H9 (cell line): ENCODE measurements at regions not wholly inside any gene's neighbourhood (a gene's known extent, or its start where the extent isn't known, plus 50 kb on each side); places are given as distances from the start of the nearest gene placed in this dataset.

Experiments
- DNase-seq: peaks from one replicate; pipeline ENCODE4 v3.0.0-alpha.2; 2017
- H2AFZ ChIP-seq: one replicate; pipeline ENCODE4 v1.6.1; 2013; ENCODE audit warnings: mild to moderate bottlenecking, low read length, control low read depth, moderate library complexity
- H2AK5ac ChIP-seq: 2 replicates; pipeline ENCODE4 v1.6.1; 2013; ENCODE audit warnings: low read length, control low read depth, mixed read lengths; ENCODE audit not compliant: insufficient read length
- H2BK120ac ChIP-seq: one replicate; pipeline ENCODE4 v1.6.1; 2013; ENCODE audit warnings: low read depth, mild to moderate bottlenecking, low read length, control low read depth, inconsistent platforms; ENCODE audit not compliant: poor library complexity, severe bottlenecking
- H2BK12ac ChIP-seq: 2 replicates; pipeline ENCODE4 v1.6.1; 2013; ENCODE audit warnings: low read length, control low read depth, mixed read lengths, low read depth; ENCODE audit not compliant: insufficient read length
- H2BK15ac ChIP-seq: 2 replicates; pipeline ENCODE4 v1.6.1; 2013; ENCODE audit warnings: low read depth, low read length, control low read depth
- H2BK20ac ChIP-seq: one replicate; pipeline ENCODE4 v1.6.1; 2013; ENCODE audit warnings: low read depth, mild to moderate bottlenecking, low read length, control low read depth, inconsistent platforms; ENCODE audit not compliant: poor library complexity, severe bottlenecking
- H2BK5ac ChIP-seq: 2 replicates; pipeline ENCODE4 v1.6.1; 2013; ENCODE audit warnings: low read length, control low read depth, mixed read lengths; ENCODE audit not compliant: insufficient read length
- H3K14ac ChIP-seq: 2 replicates; pipeline ENCODE4 v1.6.1; 2013; ENCODE audit warnings: low read length, control low read depth; ENCODE audit not compliant: insufficient read depth
- H3K18ac ChIP-seq: 2 replicates; pipeline ENCODE4 v1.6.1; 2013; ENCODE audit warnings: low read depth, mild to moderate bottlenecking, mixed read lengths, low read length, control low read depth; ENCODE audit not compliant: insufficient read length
- H3K23ac ChIP-seq: 2 replicates; pipeline ENCODE4 v1.6.1; 2013; ENCODE audit warnings: low read length, control low read depth, mixed read lengths, low read depth; ENCODE audit not compliant: insufficient read length
- H3K23me2 ChIP-seq: 2 replicates; pipeline ENCODE4 v1.6.1; 2013; ENCODE audit warnings: low read depth, mild to moderate bottlenecking, mixed read lengths, low read length, control low read depth; ENCODE audit not compliant: insufficient read length, poor library complexity, severe bottlenecking
- H3K27ac ChIP-seq: 2 replicates; pipeline ENCODE4 v1.5.1; 2013; ENCODE audit warnings: low read length, control low read depth, mixed read lengths, low read depth; ENCODE audit not compliant: insufficient read length
- H3K27me3 ChIP-seq: 2 replicates; pipeline ENCODE4 v1.6.1; 2013; ENCODE audit warnings: low read length, control low read depth, inconsistent platforms; ENCODE audit not compliant: insufficient read depth
- H3K4ac ChIP-seq: 2 replicates; pipeline ENCODE4 v1.6.1; 2013; ENCODE audit warnings: low read depth, mild to moderate bottlenecking, control low read depth, inconsistent platforms, low read length, moderate library complexity
- H3K4me1 ChIP-seq: 2 replicates; pipeline ENCODE4 v1.6.1; 2013; ENCODE audit warnings: low read length, control low read depth, inconsistent platforms; ENCODE audit not compliant: insufficient read depth
- H3K4me2 ChIP-seq: 2 replicates; pipeline ENCODE4 v1.6.1; 2013; ENCODE audit warnings: low read length, control low read depth, mixed read lengths; ENCODE audit not compliant: insufficient read length, insufficient read depth
- H3K56ac ChIP-seq: 2 replicates; pipeline ENCODE4 v1.6.1; 2013; ENCODE audit warnings: low read depth, mild to moderate bottlenecking, mixed read lengths, low read length, control low read depth; ENCODE audit not compliant: insufficient read length
- H3K79me1 ChIP-seq: 2 replicates; pipeline ENCODE4 v1.6.1; 2013; ENCODE audit warnings: low read depth, mild to moderate bottlenecking, moderate library complexity, low read length, control low read depth, inconsistent platforms; ENCODE audit not compliant: insufficient read depth, poor library complexity, severe bottlenecking
- H3K79me2 ChIP-seq: 2 replicates; pipeline ENCODE4 v1.6.1; 2013; ENCODE audit warnings: low read length, control low read depth, inconsistent platforms; ENCODE audit not compliant: insufficient read depth
- H3K9ac ChIP-seq: 2 replicates; pipeline ENCODE4 v1.6.1; 2013; ENCODE audit warnings: low read length, control low read depth, mixed read lengths; ENCODE audit not compliant: insufficient read length; ENCODE audit errors: extremely low read depth
- H3K9me3 ChIP-seq: one replicate; pipeline ENCODE4 v1.6.1; 2013; ENCODE audit warnings: low read depth, low read length, inconsistent platforms; ENCODE audit not compliant: control insufficient read depth
- H3T11ph ChIP-seq: one replicate; pipeline ENCODE4 v1.6.1; 2013; ENCODE audit warnings: mild to moderate bottlenecking, low read length, control low read depth, inconsistent platforms
- H4K20me1 ChIP-seq: one replicate; pipeline ENCODE4 v1.6.1; 2013; ENCODE audit not compliant: control insufficient read depth, insufficient read length, insufficient read depth
- H4K5ac ChIP-seq: 2 replicates; pipeline ENCODE4 v1.6.1; 2013; ENCODE audit warnings: low read depth, mild to moderate bottlenecking, mixed read lengths, low read length, control low read depth; ENCODE audit not compliant: insufficient read length
- H4K8ac ChIP-seq: replicated peaks from 2 replicates; pipeline ENCODE4 v1.6.1; 2013; ENCODE audit warnings: low read length, control low read depth, mixed read lengths, low read depth; ENCODE audit not compliant: insufficient read length
- H4K91ac ChIP-seq: 2 replicates; pipeline ENCODE4 v1.6.1; 2013; ENCODE audit warnings: low read depth, mild to moderate bottlenecking, moderate library complexity, mixed read lengths, low read length, control low read depth; ENCODE audit not compliant: insufficient read length
- H3K27ac Mint-ChIP-seq, 3 experiments: 2 replicates in 2 of 3; 3 replicates in 1 of 3; pipeline ENCODE4 v1.8.0; 2020 to 2021; ENCODE audit warnings: mixed read lengths in 3 of 3, mild to moderate bottlenecking in 1 of 3, moderate library complexity in 1 of 3
- H3K27me3 Mint-ChIP-seq: 2 replicates; pipeline ENCODE4 v1.8.0; 2021; ENCODE audit warnings: low read depth, mild to moderate bottlenecking, moderate library complexity, mixed read lengths
- H3K36me3 Mint-ChIP-seq, 3 experiments: 2 replicates in 2 of 3; 3 replicates in 1 of 3; pipeline ENCODE4 v1.8.0; 2020 to 2021; ENCODE audit warnings: low read depth in 3 of 3, mixed read lengths in 3 of 3; ENCODE audit not compliant: insufficient read depth in 1 of 3
- H3K4me1 Mint-ChIP-seq, 2 experiments: 2 replicates each; pipeline ENCODE4 v1.8.0; 2020; ENCODE audit warnings: mixed read lengths in 2 of 2
- H3K4me3 Mint-ChIP-seq, 2 experiments: 2 replicates in 1 of 2; 3 replicates in 1 of 2; pipeline ENCODE4 v1.8.0; 2020 to 2021; ENCODE audit warnings: mild to moderate bottlenecking in 2 of 2, mixed read lengths in 2 of 2, moderate library complexity in 1 of 2
- H3K9me3 Mint-ChIP-seq, 2 experiments: 2 replicates in 1 of 2; 3 replicates in 1 of 2; pipeline ENCODE4 v1.8.0; 2020; ENCODE audit warnings: mild to moderate bottlenecking in 2 of 2, mixed read lengths in 2 of 2, moderate library complexity in 1 of 2
- CTCF ChIP-seq: fragments of 200-600 bp; sonication (generic); conservative IDR thresholded peaks from 3 replicates; pipeline ENCODE4 v1.8.0; 2021; ENCODE audit warnings: antibody characterized with exemption, mild to moderate bottlenecking
- WGBS: extraction: QIAGEN DNeasy Blood & Tissue Kit; methylation state at CpG from one replicate; pipeline ENCODE4 v1.1.7; 2013; ENCODE audit warnings: missing lambda C conversion rate, low lambda C conversion rate, mixed read lengths; ENCODE audit not compliant: insufficient read length; ENCODE audit errors: extremely low coverage; 5-methylcytosine and 5-hydroxymethylcytosine counted together

GRCh38 chr3:118396491-118396890 lies 638.2 kb downstream of the IGSF11 start:
- no peak overlapping the region for H3K56ac ChIP-seq
- no peak overlapping the region for H4K91ac ChIP-seq
- no peak overlapping the region for H2BK20ac ChIP-seq
- H3K18ac ChIP-seq, result no peak overlapping the region
- no peak overlapping the region for H2BK15ac ChIP-seq
- no peak overlapping the region for H3K4me2 ChIP-seq
- no peaks in the 10 kb centered on the region for H3K36me3 Mint-ChIP-seq
- no peaks in the 10 kb centered on the region for H3K27me3 Mint-ChIP-seq
- no peak overlapping the region for H3K14ac ChIP-seq
- H3K9ac ChIP-seq, result no peak overlapping the region
- H3T11ph ChIP-seq, result no peak overlapping the region
- H4K5ac ChIP-seq, result no peak overlapping the region
- H2AFZ ChIP-seq, result peak overlapping the region; percentile 22
- no peak overlapping the region; a peak in 2 of 7 replicates for H3K27ac Mint-ChIP-seq
- no peak overlapping the region for H2BK120ac ChIP-seq
- H3K9me3 ChIP-seq, result no peaks in the 10 kb centered on the region
- no peaks in the 10 kb centered on the region for H3K79me1 ChIP-seq
- no peak overlapping the region for H2AK5ac ChIP-seq
- no peak overlapping the region for H3K4me3 Mint-ChIP-seq
- H3K4me1 Mint-ChIP-seq, result no peaks in the 10 kb centered on the region
- no peak overlapping the region for H2BK12ac ChIP-seq
- no peaks in the 10 kb centered on the region for H3K79me2 ChIP-seq
- no CpG with 5 or more reads among the region's 1 CpG for WGBS
- no peaks in the 10 kb centered on the region for H3K23me2 ChIP-seq
- no peak overlapping the region for H3K27ac ChIP-seq
- H4K20me1 ChIP-seq, result no peaks in the 10 kb centered on the region
- H3K9me3 Mint-ChIP-seq, result no peaks in the 10 kb centered on the region; a peak in 2 of 5 replicates
- no peak for DNase-seq
- no peaks in the 10 kb centered on the region for H3K27me3 ChIP-seq
- no peaks in the 10 kb centered on the region for H3K4me1 ChIP-seq
- H3K4ac ChIP-seq, result no peak overlapping the region
- H2BK5ac ChIP-seq, result no peak overlapping the region
- H3K23ac ChIP-seq, result no peak overlapping the region
- no peak for TF ChIP-seq CTCF
- no peak overlapping the region for H4K8ac ChIP-seq
